Small intestine (tissue), 7 donors: ENCODE measurements at regions not wholly inside any gene's neighbourhood (a gene's known extent, or its start where the extent isn't known, plus 50 kb on each side); places are given as distances from the start of the nearest gene placed in this dataset.

Experiments
- DNase-seq, 2 donors: peaks; one replicate each; pipeline versions ENCODE4 v3.0.0 to v3.0.0-alpha.2; 2013
- FAIRE-seq: peaks from 2 replicates; lab custom pipeline; 2012; peaks lifted over from hg19 to GRCh38; lab: Jason Lieb, UNC
- H3K27ac ChIP-seq, 3 donors: one replicate each; pipeline ENCODE4 v1.5.1; 2013; ENCODE audit warnings: low read length in 2 of 3, mild to moderate bottlenecking in 2 of 3, control low read depth in 1 of 3, inconsistent platforms in 1 of 3, low read depth in 1 of 3, moderate library complexity in 1 of 3
- H3K27me3 ChIP-seq, 3 donors: one replicate each; pipeline ENCODE4 v1.6.1; 2013; ENCODE audit warnings: low read length in 3 of 3, inconsistent platforms in 1 of 3; ENCODE audit not compliant: control insufficient read depth in 3 of 3, insufficient read depth in 3 of 3
- H3K36me3 ChIP-seq, 3 donors: one replicate each; pipeline ENCODE4 v1.6.1; 2013; ENCODE audit warnings: low read length in 3 of 3, inconsistent platforms in 1 of 3, low read depth in 1 of 3, mild to moderate bottlenecking in 1 of 3, moderate library complexity in 1 of 3; ENCODE audit not compliant: control insufficient read depth in 3 of 3, insufficient read depth in 2 of 3
- H3K4me1 ChIP-seq, 3 donors: one replicate each; pipeline ENCODE4 v1.6.1; 2013; ENCODE audit warnings: low read length in 2 of 3, inconsistent platforms in 1 of 3, low read depth in 1 of 3, mild to moderate bottlenecking in 1 of 3, moderate library complexity in 1 of 3; ENCODE audit not compliant: control insufficient read depth in 3 of 3, insufficient read depth in 2 of 3
- H3K4me3 ChIP-seq, 3 donors: one replicate each; pipeline ENCODE4 v1.5.1; 2013; ENCODE audit warnings: low read length in 3 of 3, control low read depth in 1 of 3, inconsistent platforms in 1 of 3, low read depth in 1 of 3, mild to moderate bottlenecking in 1 of 3, moderate library complexity in 1 of 3
- H3K9me3 ChIP-seq, 2 donors: one replicate each; pipeline ENCODE4 v1.6.1; 2013; ENCODE audit warnings: low read depth in 1 of 2, low read length in 1 of 2; ENCODE audit not compliant: control insufficient read depth in 2 of 2, insufficient read depth in 1 of 2
- WGBS, 3 donors: extraction: QIAGEN DNeasy Blood & Tissue Kit; methylation state at CpG; one replicate each; pipeline ENCODE4 v1.1.7; 2013; 5-methylcytosine and 5-hydroxymethylcytosine counted together
- donor health status: healthy with polysubstance abuse.
- donor health status: control.
- donor health status: control.
- donor health status: Bipolar disorder and iron deficiency.
- donor health status: healthy.

DNA sequence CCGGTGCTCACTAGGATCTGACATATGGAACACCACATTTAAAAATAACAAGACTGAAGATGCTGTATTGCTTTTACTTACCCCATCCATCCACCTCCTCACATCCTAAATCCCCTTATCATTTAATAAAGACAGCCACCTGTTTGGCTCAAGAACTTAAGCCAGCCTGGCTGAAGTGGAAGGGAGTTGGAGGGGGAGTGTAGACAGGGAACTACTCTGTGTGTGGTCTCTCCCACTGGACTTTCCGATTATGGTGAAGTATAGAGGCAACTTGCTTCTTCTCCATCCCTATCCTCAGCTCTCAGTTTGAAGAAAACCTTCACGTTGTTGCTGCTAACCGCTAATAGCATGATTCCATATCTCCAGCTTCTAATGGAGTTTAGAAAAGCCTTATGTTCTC lies 313.4 kb downstream of the CDH11 start:
- Histone ChIP-seq H3K27me3 (no peaks in the 10 kb centered on the region), H3K36me3 (no peaks in the 10 kb centered on the region), H3K27ac (no peak overlapping the region), H3K4me3 (no peak overlapping the region), H3K4me1 (no peaks in the 10 kb centered on the region), H3K9me3 (no peaks in the 10 kb centered on the region)
- no peak for DNase-seq
- no peak for FAIRE-seq
- 58 to 86% (median 71%) methylated on average over 4 of the region's 4 CpGs for WGBS, 3 donors

- FAIRE-seq (no peak), DNase-seq (no peak)
Observed at GRCh38 chr16:64791756-64792155, 330.1 kb downstream of the CDH11 start.

DNA sequence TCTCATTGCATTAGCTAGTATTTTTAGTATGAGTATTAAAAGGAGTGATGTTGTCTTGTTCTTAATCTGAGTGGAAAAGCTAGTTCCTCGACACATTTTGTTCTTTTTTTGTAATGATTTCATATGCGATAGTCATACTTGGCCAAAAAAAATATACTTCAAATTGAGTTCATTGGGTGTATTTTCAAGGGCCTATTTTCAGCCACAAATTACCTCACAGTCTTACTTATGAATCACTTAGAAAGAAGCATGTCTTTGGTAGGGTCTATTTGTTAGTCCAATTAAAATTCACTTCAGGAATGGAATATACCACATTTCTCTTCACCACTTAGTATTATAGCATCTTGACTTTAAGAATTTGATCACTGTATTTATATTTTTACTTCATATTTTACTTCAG lies 337.2 kb downstream of the CDH11 start:
- H3K4me1 ChIP-seq = no peaks in the 10 kb centered on the region
- WGBS, 3 donors = 89 to 94% (median 93%) methylated on average over 2 of the region's 2 CpGs
- no peak overlapping the region for H3K27ac ChIP-seq
- DNase-seq (no peak), FAIRE-seq (no peak)
- H3K36me3 ChIP-seq = no peaks in the 10 kb centered on the region
- no peaks in the 10 kb centered on the region for H3K9me3 ChIP-seq
- H3K4me3 ChIP-seq = no peak overlapping the region
- H3K27me3 ChIP-seq = no peaks in the 10 kb centered on the region

More at GRCh38 chr16:64791756-64792155, 330.1 kb downstream of the CDH11 start:
- Histone ChIP-seq H3K27ac (no peak overlapping the region), H3K4me3 (no peak overlapping the region), H3K9me3 (no peaks in the 10 kb centered on the region), H3K36me3 (no peaks in the 10 kb centered on the region), H3K27me3 (no peaks in the 10 kb centered on the region), H3K4me1 (no peaks in the 10 kb centered on the region)
- WGBS, 3 donors = 80 to 89% (median 84%) methylated on average over 2 of the region's 2 CpGs

DNA sequence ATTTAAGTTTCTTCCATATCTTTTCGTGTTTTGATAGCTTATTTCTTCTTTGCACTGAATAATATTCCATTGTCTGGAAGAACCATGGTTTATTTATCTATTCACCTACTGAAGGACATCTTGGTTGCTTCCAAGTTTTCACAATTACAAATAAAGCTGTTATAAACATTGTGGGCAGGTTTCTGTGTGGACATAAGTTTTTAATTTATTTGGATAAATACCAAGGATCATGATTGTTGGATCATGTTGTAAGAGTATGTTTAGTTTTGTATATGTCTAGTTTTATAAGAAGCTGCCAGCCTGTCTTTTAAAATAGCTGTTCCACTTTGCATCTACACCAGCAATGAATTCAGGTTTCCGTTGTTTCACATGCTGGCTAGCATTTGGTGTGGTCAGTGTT lies 339.4 kb downstream of the CDH11 start:
- no peaks in the 10 kb centered on the region for H3K9me3 ChIP-seq
- H3K36me3 ChIP-seq = no peaks in the 10 kb centered on the region
- WGBS, 3 donors = 77 to 82% (median 79%) methylated on average over 2 of the region's 2 CpGs
- DNase-seq (no peak), FAIRE-seq (no peak)
- no peaks in the 10 kb centered on the region for H3K4me1 ChIP-seq
- no peak overlapping the region for H3K4me3 ChIP-seq
- no peaks in the 10 kb centered on the region for H3K27me3 ChIP-seq
- no peak overlapping the region for H3K27ac ChIP-seq

DNA sequence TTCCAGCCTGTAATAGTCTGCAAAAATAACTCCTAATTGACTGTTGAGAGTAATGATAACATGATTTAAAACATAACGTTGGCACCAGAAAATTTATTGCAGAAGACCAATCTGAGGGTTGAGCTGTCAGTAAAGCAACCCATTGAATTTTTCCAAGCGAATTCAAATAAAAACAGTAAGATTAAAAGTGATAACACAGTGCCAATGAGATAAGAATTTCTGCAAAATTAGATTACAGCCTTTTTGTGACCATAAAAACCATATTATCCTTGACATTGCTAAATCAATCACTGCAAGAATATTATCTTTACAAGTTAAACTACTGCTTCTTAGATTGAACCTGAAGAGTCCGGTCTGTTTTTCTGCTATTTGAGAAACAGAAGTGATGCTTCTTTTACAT lies 341.4 kb downstream of the CDH11 start:
- DNase-seq = no peak
- H3K27ac ChIP-seq = no peak overlapping the region
- whole genome bisulfite sequencing, 3 donors = 22 to 56% (median 31%) methylated on average over 3 of the region's 3 CpGs
- no peaks in the 10 kb centered on the region for H3K27me3 ChIP-seq
- no peaks in the 10 kb centered on the region for H3K36me3 ChIP-seq
- no peaks in the 10 kb centered on the region for H3K4me1 ChIP-seq
- no peak for FAIRE-seq
- no peaks in the 10 kb centered on the region for H3K9me3 ChIP-seq
- H3K4me3 ChIP-seq = no peak overlapping the region

GRCh38 chr16:64778777-64779176 lies 343.1 kb downstream of the CDH11 start:
- 69 to 92% (median 77%) methylated on average over 1 of the region's 1 CpG for WGBS, 3 donors

DNA sequence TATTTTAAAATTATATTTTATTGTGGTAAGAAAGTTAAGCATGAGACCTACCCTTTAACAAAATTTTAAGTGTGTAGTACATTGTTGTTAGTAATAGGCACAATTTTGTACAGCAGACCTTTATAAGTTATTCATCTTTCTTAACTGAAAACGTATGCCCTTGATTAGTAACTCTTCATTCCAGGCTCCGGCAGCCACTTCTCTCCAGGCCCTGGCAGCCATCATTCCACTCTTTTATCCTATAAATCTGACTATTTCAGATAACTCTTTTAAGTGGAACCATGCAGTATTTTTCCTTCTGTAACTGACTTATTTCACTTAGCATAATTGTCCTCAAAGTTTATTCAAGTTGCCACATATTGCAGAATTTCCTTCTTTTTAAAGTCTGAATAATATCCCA lies 348.2 kb downstream of the CDH11 start:
- H3K27me3 ChIP-seq = no peaks in the 10 kb centered on the region
- H3K36me3 ChIP-seq = no peaks in the 10 kb centered on the region
- no peak overlapping the region for H3K27ac ChIP-seq
- WGBS, 3 donors = 72 to 79% (median 74%) methylated on average over 2 of the region's 2 CpGs
- DNase-seq (no peak), FAIRE-seq (no peak)
- H3K9me3 ChIP-seq = peaks cover 0 to 2% of the 10 kb centered on the region in 2 donors
- no peak overlapping the region for H3K4me3 ChIP-seq
- no peaks in the 10 kb centered on the region for H3K4me1 ChIP-seq

More at GRCh38 chr16:64778777-64779176, 343.1 kb downstream of the CDH11 start:
- Histone ChIP-seq H3K27ac (no peak overlapping the region), H3K4me1 (no peaks in the 10 kb centered on the region), H3K4me3 (no peak overlapping the region), H3K9me3 (no peaks in the 10 kb centered on the region), H3K27me3 (no peaks in the 10 kb centered on the region), H3K36me3 (no peaks in the 10 kb centered on the region)
- DNase-seq = no peak
- FAIRE-seq = no peak

GRCh38 chr16:64773184-64773583 lies 348.7 kb downstream of the CDH11 start:
- H3K4me1 ChIP-seq = no peaks in the 10 kb centered on the region
- H3K36me3 ChIP-seq = no peaks in the 10 kb centered on the region
- no peak for FAIRE-seq
- no peak for DNase-seq
- 47 to 79% (median 65%) methylated on average over 3 of the region's 3 CpGs for WGBS, 3 donors
- no peak overlapping the region for H3K27ac ChIP-seq
- no peaks in the 10 kb centered on the region for H3K27me3 ChIP-seq
- H3K9me3 ChIP-seq = peaks cover 0 to 2% of the 10 kb centered on the region in 2 donors
- no peak overlapping the region for H3K4me3 ChIP-seq

DNA sequence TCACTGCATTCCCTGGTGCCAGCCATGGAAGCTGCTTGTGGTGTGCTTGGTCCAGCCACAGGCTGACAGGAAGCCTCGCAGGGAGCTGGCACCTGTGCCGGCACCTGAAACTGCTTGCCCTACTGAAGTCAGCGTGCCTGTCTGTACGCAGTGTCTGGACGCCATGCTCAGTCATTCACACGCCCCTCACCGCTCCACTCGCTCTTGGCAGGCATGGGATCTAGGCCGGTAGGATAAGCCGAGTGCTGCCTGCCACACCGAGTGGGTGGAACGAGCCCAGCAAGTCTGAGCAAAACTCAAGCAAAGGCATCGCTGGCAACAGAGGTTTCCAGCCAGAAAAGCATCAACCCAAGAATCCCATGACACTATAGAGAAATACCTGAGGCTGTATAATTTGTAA lies 350.6 kb downstream of the CDH11 start:
- no peak overlapping the region for H3K4me3 ChIP-seq
- no peaks in the 10 kb centered on the region for H3K4me1 ChIP-seq
- H3K27ac ChIP-seq = no peak overlapping the region
- H3K27me3 ChIP-seq = no peaks in the 10 kb centered on the region
- H3K36me3 ChIP-seq = no peaks in the 10 kb centered on the region
- FAIRE-seq (no peak), DNase-seq (no peak)
- WGBS, 3 donors = 92 to 94% (median 92%) methylated on average over 13 of the region's 13 CpGs
- peaks cover 0 to 2% of the 10 kb centered on the region in 2 donors for H3K9me3 ChIP-seq
